B cell (primary cell): ENCODE measurements at regions not wholly inside any gene's neighbourhood (a gene's known extent, or its start where the extent isn't known, plus 50 kb on each side); places are given as distances from the start of the nearest gene placed in this dataset.
"Not testable (repeated sequence)": the region's sequence is repeated elsewhere in the genome, so short reads cannot be mapped to it uniquely, and the experiment has no call there.

Experiments
- ATAC-seq: fragments of 200-7000 bp; cut with Tn5 transposase; one replicate; pipeline ENCODE4 v1.10.0; 2021; ENCODE audit warnings: low read depth, mild to moderate bottlenecking, moderate number of reproducible peaks, moderate library complexity
- CTCF ChIA-PET: fragments of 350-600 bp; sonication (Branson Sonifier 250); formaldehyde crosslinking; loops from one replicate; lab custom pipeline; 2021; ENCODE audit warnings: antibody characterized with exemption, inconsistent platforms; lab: Charles Lee
- POLR2A ChIA-PET: fragments of 350-600 bp; sonication (Branson Sonifier 250); formaldehyde crosslinking; loops from one replicate; lab custom pipeline; 2021; ENCODE audit warnings: antibody characterized with exemption; lab: Charles Lee
- DNase-seq: peaks from one replicate; pipeline ENCODE4 v3.0.0; 2013
- H2AFZ ChIP-seq: 2 replicates; pipeline ENCODE4 v1.6.1; 2012; ENCODE audit warnings: mild to moderate bottlenecking, low read depth, low read length; ENCODE audit not compliant: insufficient read depth, poor library complexity, severe bottlenecking
- H3K27ac ChIP-seq, 2 donors: 1 replicate in 1 of 2; 2 replicates in 1 of 2; pipeline ENCODE4 v1.5.1; 2012 to 2013; ENCODE audit warnings: low read length in 2 of 2, mild to moderate bottlenecking in 2 of 2, moderate library complexity in 1 of 2
- H3K27me3 ChIP-seq, 4 experiments: fragments of 200-600 bp in 1 of 4; sonication (generic) in 1 of 4; replicated peaks in 1 of 4; 1 replicate in 2 of 4; 2 replicates in 2 of 4; pipeline versions ENCODE4 v1.6.1 to v1.7.0; 2013 to 2016; ENCODE audit warnings: low read length in 3 of 4, mild to moderate bottlenecking in 2 of 4, mixed read lengths in 1 of 4, moderate library complexity in 1 of 4; ENCODE audit not compliant: insufficient read depth in 4 of 4, control insufficient read depth in 3 of 4; ENCODE audit errors: control extremely low read depth in 1 of 4
- H3K36me3 ChIP-seq, 2 experiments: replicated peaks in 1 of 2; 1 replicate in 1 of 2; 2 replicates in 1 of 2; pipeline versions ENCODE4 v1.6.1 to v1.7.1; 2013; ENCODE audit warnings: low read length in 1 of 2; ENCODE audit not compliant: insufficient read depth in 2 of 2, control insufficient read depth in 1 of 2; ENCODE audit errors: control extremely low read depth in 1 of 2, extremely low read depth in 1 of 2
- H3K4me1 ChIP-seq, 2 donors: fragments of 200-600 bp in 1 of 2; sonication (generic) in 1 of 2; 1 replicate in 1 of 2; 2 replicates in 1 of 2; pipeline versions ENCODE4 v1.5.1 to v1.6.1; 2013 to 2017; ENCODE audit warnings: low read length in 2 of 2; ENCODE audit not compliant: control insufficient read depth in 2 of 2, insufficient read depth in 2 of 2
- H3K4me2 ChIP-seq: replicated peaks from 2 replicates; pipeline ENCODE3; 2012; ENCODE audit warnings: mild to moderate bottlenecking, low read depth, low read length; ENCODE audit not compliant: poor library complexity, severe bottlenecking
- H3K4me3 ChIP-seq, 5 experiments: fragments of 200-600 bp in 1 of 5; sonication (generic) in 1 of 5; 1 replicate in 3 of 5; 2 replicates in 2 of 5; pipeline versions ENCODE4 v1.5.1 to v1.7.0; 2011 to 2016; ENCODE audit warnings: low read length in 4 of 5, mild to moderate bottlenecking in 4 of 5, low read depth in 2 of 5, control low read depth in 1 of 5, moderate library complexity in 1 of 5; ENCODE audit not compliant: insufficient read depth in 1 of 5; ENCODE audit errors: control extremely low read depth in 1 of 5, extremely low read depth in 1 of 5
- H3K79me2 ChIP-seq: fragments of 200-600 bp; sonication (generic); one replicate; pipeline ENCODE4 v1.6.0; 2016; ENCODE audit warnings: low read length; ENCODE audit not compliant: control insufficient read depth, insufficient read depth
- H3K9ac ChIP-seq: fragments of 200-600 bp; sonication (generic); 2 replicates; pipeline ENCODE4 v1.6.1; 2017; ENCODE audit warnings: mild to moderate bottlenecking, low read length, moderate library complexity
- H3K9me3 ChIP-seq, 3 donors: one replicate each; pipeline versions ENCODE4 v1.6.1 to v1.7.1; 2013; ENCODE audit warnings: low read length in 2 of 3; ENCODE audit not compliant: control insufficient read depth in 2 of 3, insufficient read depth in 1 of 3; ENCODE audit errors: control extremely low read depth in 1 of 3
- H4K20me1 ChIP-seq: 2 replicates; pipeline ENCODE4 v1.6.0; 2012; ENCODE audit warnings: mild to moderate bottlenecking, low read length; ENCODE audit not compliant: insufficient read depth, control insufficient read depth, poor library complexity, severe bottlenecking
- H3K27ac Mint-ChIP-seq: one replicate; pipeline ENCODE4 v1.8.0; 2021; ENCODE audit warnings: mixed read lengths
- H3K27me3 Mint-ChIP-seq: one replicate; pipeline ENCODE4 v1.8.0; 2021; ENCODE audit warnings: mixed read lengths
- H3K4me1 Mint-ChIP-seq: one replicate; pipeline ENCODE4 v1.8.0; 2021; ENCODE audit warnings: mixed read lengths
- H3K4me3 Mint-ChIP-seq: one replicate; pipeline ENCODE4 v1.8.0; 2021; ENCODE audit warnings: mixed read lengths
- H3K9me3 Mint-ChIP-seq: one replicate; pipeline ENCODE4 v1.8.0; 2022; ENCODE audit warnings: mixed read lengths; ENCODE audit not compliant: insufficient read depth
- EZH2 ChIP-seq: IDR thresholded peaks from 2 replicates; pipeline ENCODE4 v1.6.1; 2012; ENCODE audit warnings: borderline replicate concordance, low read depth, mild to moderate bottlenecking, moderate library complexity, low read length; ENCODE audit not compliant: insufficient read depth, poor library complexity, severe bottlenecking
- WGBS: methylation state at CpG from one replicate; pipeline ENCODE4 v1.1.5; 2013; ENCODE audit warnings: missing lambda C conversion rate; ENCODE audit not compliant: insufficient coverage; 5-methylcytosine and 5-hydroxymethylcytosine counted together
- intact Hi-C: fragments of 100-400 bp; cut with micrococcal nuclease; formaldehyde crosslinking; loops from one replicate; pipeline ENCODE4 v1.10.0; 2022
- TF ChIP-seq, protein P1 (sequence below): fragments of 200-600 bp; IDR thresholded peaks from one replicate; pipeline ENCODE4 v1.8.0; 2022; ENCODE audit warnings: antibody characterized with exemption, mild to moderate bottlenecking

- peaks cover 0 to 3% (median 0%) of the 10 kb centered on the region in 3 donors for H3K9me3 ChIP-seq
- ChIA-PET CTCF (no interaction called here), POLR2A (no interaction called here)
- no peak for DNase-seq
- no peaks in the 10 kb centered on the region for H3K9me3 Mint-ChIP-seq
- H3K4me3 Mint-ChIP-seq, result no peak overlapping the region
- H3K4me3 ChIP-seq, result no peak overlapping the region
- H4K20me1 ChIP-seq, result no peaks in the 10 kb centered on the region
- intact Hi-C loops, result no loop called here
- H3K4me2 ChIP-seq, result no peak overlapping the region
- H3K36me3 ChIP-seq, result no peaks in the 10 kb centered on the region
- 100% methylated on average over 1 of the region's 2 CpGs for WGBS
- H2AFZ ChIP-seq, result no peak overlapping the region
- no peaks in the 10 kb centered on the region for H3K4me1 ChIP-seq
- H3K4me1 Mint-ChIP-seq, result no peaks in the 10 kb centered on the region
- H3K27ac Mint-ChIP-seq, result no peak overlapping the region
- no peaks in the 10 kb centered on the region for H3K79me2 ChIP-seq
- H3K27ac ChIP-seq, result no peak overlapping the region
- H3K27me3 Mint-ChIP-seq, result peaks cover 13% of the 10 kb centered on the region
- no peaks in the 10 kb centered on the region for H3K27me3 ChIP-seq
- no peak for ATAC-seq
- H3K9ac ChIP-seq, result no peak overlapping the region
- TF ChIP-seq EZH2, result no peak
- TF ChIP-seq, protein P1, sequence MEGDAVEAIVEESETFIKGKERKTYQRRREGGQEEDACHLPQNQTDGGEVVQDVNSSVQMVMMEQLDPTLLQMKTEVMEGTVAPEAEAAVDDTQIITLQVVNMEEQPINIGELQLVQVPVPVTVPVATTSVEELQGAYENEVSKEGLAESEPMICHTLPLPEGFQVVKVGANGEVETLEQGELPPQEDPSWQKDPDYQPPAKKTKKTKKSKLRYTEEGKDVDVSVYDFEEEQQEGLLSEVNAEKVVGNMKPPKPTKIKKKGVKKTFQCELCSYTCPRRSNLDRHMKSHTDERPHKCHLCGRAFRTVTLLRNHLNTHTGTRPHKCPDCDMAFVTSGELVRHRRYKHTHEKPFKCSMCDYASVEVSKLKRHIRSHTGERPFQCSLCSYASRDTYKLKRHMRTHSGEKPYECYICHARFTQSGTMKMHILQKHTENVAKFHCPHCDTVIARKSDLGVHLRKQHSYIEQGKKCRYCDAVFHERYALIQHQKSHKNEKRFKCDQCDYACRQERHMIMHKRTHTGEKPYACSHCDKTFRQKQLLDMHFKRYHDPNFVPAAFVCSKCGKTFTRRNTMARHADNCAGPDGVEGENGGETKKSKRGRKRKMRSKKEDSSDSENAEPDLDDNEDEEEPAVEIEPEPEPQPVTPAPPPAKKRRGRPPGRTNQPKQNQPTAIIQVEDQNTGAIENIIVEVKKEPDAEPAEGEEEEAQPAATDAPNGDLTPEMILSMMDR, result no peak
Observed at GRCh38 chr17:12231355-12231682, 210.6 kb downstream of the MAP2K4 start.

GRCh38 chr17:12239021-12239420, 218.3 kb downstream of the MAP2K4 start:
- intact Hi-C loops, H2AFZ ChIP-seq: not testable (repeated sequence)

More at GRCh38 chr17:12239021-12239420, 218.3 kb downstream of the MAP2K4 start:
- WGBS, result 91% methylated on average over 5 of the region's 5 CpGs
- H3K27ac ChIP-seq, H3K4me3 Mint-ChIP-seq, H4K20me1 ChIP-seq, DNase-seq, H3K4me3 ChIP-seq, H3K27ac Mint-ChIP-seq, H3K4me1 ChIP-seq, H3K9me3 Mint-ChIP-seq, POLR2A ChIA-PET, ATAC-seq, H3K4me2 ChIP-seq, H3K79me2 ChIP-seq, H3K9ac ChIP-seq, H3K4me1 Mint-ChIP-seq, H3K9me3 ChIP-seq, H3K27me3 ChIP-seq, H3K36me3 ChIP-seq, CTCF ChIA-PET, H3K27me3 Mint-ChIP-seq: not testable (repeated sequence)
